ENCODE measurements at regions not wholly inside any gene's neighbourhood (a gene's known extent, or its start where the extent isn't known, plus 50 kb on each side); places are given as distances from the start of the nearest gene placed in this dataset.
"Not testable (repeated sequence)": the region's sequence is repeated elsewhere in the genome, so short reads cannot be mapped to it uniquely, and the experiment has no call there.

GRCh38 chr10:65614956-65615565, 1310.8 kb upstream of the LRRTM3 start:
- no peak for DNase-seq

DNA sequence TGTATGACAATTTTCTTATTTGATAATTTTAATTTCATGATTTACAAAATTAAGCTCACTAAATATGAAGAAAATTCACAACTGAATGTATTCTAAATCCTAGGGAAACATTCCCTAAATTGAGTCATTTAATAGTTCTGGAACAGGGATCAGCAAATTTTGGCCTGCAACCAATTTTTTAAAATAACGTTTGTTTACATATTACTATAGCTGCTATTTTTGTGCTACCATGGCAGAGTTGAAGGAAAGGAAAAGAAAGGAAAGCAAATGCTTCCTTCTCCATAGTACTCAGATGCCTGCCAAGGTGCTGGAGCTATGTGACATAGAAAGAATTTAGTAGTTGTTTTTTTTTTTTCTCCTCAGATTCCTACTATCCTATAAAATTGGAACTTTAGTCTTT, 1307.7 kb upstream of the LRRTM3 start:
- no peak for DNase-seq

DNA sequence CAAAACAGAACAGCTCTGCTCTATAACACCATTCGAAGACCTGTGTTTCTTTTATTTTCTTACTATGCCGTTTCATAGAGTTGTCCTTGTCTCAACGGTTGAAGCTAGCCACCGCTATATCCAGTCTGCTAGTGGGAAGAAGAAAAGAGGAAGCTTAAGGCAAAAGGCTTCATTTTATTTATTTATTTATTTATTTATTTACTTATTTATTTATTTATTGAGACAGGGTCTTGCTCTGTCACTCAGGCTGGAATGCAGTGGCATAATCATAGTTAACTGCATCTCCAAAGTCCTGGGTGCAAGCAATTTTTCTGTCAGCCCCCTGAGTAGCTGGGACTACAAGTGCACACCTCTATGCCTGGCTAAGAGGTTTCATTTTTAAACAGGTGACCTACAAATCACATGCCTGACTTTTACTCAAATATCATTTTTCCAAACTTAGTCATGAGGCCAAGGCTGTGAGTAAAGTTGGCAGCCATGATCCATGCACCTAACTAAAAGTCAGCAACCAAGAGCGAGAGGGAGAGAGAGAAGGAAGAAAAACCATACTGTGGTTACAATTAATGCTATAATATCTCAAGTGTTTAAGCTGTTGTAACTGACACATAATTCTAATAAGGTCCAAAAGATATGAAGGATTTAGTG, 1305.3 kb upstream of the LRRTM3 start:
- no peak for DNase-seq

DNA sequence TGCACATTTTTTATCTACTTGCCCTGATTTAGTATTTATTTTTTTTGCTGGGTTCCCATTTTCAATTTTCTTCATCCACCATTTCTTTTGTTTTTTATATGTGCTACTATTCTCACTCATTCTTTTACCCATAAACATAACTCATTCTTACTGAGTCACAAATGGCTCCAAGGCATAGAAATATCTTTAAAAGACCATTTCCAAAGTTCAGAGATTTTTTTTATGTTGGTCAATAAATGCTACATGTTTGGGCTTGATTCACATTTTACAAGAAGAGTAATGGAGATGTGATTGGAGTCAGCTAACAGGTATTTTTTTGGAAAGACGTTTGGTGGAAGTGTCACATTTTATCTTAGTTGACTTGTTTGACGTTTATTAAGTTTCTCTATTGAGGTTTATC, 1303.2 kb upstream of the LRRTM3 start:
- DNase-seq = no peak

DNA sequence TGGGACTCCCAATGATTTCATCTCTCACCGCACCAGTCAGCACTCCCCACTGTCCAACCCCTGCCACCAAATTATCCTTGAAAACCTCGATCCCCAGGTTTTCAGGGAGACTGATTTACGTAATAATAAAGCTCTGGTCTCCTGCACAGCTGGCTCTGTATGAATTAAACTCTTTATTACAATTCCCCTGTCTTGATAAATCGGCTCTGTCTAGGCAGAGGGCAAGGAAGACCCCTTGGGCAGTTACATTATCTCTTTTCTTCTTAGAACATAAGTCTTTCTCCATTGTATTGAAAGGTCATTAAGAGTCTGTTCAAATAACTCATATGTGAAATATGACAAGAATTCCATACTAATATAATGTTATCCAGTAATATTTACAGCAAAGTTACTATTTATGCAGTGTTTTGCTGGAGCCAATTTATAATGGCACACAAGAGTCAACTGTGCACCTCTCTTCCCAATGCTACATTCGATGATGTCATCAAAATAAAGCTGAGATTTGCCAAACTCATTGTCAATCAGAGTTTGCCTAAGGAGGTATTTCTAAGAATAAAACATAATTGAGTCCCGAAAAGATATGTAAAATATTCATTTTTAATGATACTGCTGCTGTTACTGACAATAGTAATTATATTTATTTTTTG, 1297.2 kb upstream of the LRRTM3 start:
- DNase-seq = no peak

DNA sequence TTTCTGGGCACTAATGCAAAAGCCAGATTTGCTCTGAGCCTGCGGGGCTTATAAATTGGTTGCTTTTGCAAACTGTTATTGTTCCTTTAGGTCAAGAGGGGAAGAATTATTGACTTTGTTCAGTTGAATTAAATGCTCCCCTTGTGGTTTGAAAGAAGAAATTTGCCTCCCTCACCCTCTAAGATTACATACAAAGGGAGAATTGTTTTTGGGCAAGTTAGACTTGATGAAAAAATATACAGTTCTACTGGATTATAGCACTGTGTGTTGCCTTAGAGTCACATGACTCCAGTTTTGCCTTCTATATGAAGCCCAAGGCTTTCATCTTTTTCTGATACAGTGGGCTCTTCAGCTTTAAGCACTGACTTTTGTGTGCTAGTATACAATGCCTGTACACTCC, 1265.8 kb upstream of the LRRTM3 start:
- DNase-seq = no peak

- no peak for DNase-seq
Observed at GRCh38 chr10:65670087-65670486, 1255.7 kb upstream of the LRRTM3 start.

- DNase-seq = not testable (repeated sequence)
Observed at GRCh38 chr10:65670596-65670995, 1255.2 kb upstream of the LRRTM3 start.

DNA sequence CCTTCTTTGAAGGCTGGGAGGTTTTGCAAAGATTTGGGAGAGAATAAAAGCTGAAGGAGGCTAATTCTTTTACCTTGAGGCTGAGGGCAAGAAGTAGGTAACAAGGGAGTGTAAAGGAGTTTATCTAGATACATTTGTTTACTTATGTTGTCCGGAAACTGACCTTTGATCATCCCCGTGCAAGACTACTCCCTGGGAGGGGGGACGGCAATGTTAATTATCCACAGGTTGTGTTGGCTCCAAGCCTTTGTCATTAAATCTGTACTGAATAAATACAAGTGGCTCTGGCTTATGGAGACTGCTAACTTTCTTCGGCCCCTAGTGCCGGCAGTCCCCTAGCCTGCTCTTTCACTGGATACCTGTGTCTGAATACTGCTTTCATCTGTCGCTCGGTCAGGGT, 1250.6 kb upstream of the LRRTM3 start:
- no peak for DNase-seq

- DNase-seq = no peak
Observed at GRCh38 chr10:65684896-65685295, 1240.9 kb upstream of the LRRTM3 start.

DNA sequence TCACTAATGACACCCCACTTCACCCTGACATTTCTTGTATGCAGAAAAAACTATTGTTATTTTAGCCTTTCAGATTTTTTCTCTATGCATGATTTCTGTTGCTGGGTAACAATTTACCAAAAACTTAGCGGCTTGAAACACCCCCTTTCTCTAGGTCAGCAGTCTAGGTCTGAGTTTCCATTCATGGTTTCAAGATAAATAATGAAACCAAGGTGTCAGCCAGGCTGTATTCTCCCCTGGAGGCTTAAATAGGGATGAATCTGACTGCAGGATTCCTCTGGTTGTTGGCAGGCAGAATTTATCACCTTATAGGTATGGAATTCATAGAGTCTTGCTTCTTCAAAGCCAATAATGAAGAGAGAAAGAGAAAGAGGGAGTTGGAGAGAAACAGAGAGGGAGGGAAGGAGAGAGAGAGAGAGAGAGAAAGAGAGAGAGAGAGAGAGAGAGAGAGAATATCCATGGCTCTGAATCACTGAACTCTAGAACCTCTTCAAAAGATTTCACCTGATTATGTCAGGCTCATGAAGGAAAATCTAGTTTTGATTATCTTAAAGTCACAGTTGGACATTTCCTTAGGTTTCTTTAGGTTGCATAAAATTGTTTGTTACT, 1224.6 kb upstream of the LRRTM3 start:
- no peak for DNase-seq

GRCh38 chr10:65708057-65708456, 1217.8 kb upstream of the LRRTM3 start:
- no peak for DNase-seq

DNA sequence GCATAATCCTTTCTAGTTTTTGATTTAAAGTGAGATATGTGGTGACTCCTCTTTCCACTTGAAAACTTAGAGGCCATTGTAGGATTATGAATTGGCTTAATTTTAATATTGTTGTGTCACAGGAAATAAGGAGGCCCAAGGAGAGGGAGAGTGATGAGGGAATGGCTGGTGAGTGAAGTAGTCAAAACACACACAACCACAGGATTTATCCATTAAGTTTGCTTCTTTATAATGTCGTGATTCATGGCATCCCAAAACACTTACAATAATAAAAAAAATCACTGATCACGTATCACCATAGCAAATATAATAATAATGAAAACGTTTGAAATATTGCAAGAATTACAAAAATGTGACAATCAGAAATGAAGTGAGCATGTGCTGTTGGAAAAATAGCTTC, 1215.5 kb upstream of the LRRTM3 start:
- DNase-seq = no peak

- DNase-seq = no peak
Observed at GRCh38 chr10:65719790-65720189, 1206.0 kb upstream of the LRRTM3 start.

GRCh38 chr10:65720901-65721300, 1204.9 kb upstream of the LRRTM3 start:
- no peak for DNase-seq

DNA sequence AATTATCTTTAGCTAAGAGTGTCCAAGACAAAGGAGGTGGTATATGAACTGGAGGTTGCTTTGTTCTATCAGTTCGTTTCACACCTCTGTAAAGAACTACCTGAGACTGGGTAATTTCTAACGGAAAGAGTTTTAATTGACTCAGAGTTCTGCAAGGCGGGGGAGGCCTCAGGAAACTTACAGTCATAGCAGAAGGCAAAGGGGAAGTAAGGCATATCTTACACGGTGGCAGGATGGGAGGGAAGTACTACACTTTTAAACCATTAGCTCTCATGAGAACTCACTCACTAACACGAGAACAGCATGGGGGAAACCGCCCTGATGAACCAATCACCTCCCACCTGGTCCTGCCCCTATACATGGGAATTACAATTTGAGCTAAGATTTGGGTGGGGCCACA, 1202.3 kb upstream of the LRRTM3 start:
- no peak for DNase-seq

DNA sequence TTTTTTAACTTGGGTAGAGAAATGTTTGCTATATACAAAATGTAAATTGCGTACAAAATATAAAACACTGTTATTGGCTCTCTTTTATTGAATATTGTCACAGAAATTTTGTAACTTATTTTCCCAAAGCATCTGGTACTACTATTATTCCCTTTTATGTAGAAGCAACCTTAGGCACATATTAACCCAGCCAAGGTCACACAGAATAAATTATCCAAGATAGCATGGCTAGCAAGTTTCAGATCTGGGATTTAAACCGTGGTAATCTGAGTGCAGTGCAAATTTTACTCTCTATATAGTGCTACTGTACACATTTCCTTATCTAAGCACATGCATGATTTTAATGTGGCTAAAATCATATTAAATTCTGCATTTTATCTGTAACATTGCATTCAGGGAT, 1190.5 kb upstream of the LRRTM3 start:
- DNase-seq = no peak

DNA sequence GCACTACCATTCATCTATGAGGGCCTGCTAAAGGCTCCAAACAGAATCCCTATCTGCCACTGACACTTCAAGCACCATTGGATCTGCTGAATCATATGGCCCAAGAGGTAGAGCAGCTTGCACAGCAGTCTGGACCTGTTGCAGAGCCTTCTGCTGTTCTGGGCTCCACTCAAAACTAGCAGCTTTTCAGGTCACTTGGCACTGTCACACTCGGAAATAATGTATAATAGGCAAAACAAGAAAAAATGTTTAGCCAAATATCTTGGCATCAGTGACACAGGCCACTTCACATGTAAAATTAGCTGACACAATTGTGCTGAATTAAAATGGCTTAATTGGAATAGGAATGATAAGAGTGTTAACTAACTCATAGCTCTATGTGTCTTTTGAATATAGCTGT, 1182.9 kb upstream of the LRRTM3 start:
- DNase-seq = no peak

DNA sequence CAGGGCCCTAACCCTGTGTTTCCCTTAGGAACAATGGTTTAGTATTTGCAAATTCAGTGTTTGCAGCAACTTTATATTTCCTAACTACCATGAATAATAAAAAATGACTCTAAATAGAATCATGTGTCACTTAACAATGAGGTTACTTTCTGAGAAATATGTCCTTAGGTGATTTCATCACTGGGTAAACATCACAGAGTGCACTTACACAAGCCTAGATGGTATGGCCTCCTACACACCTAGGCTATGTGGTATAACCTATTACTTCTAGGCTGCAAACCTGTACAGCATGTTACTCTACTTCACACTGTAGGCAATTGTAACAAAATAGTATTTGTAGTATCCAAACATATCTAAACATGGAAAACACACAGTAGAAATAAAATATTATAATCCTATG, 1174.6 kb upstream of the LRRTM3 start:
- DNase-seq = no peak

- no peak for DNase-seq
Observed at GRCh38 chr10:65751896-65752295, 1173.9 kb upstream of the LRRTM3 start.

- DNase-seq = no peak
Observed at GRCh38 chr10:65753532-65753931, 1172.3 kb upstream of the LRRTM3 start.

DNA sequence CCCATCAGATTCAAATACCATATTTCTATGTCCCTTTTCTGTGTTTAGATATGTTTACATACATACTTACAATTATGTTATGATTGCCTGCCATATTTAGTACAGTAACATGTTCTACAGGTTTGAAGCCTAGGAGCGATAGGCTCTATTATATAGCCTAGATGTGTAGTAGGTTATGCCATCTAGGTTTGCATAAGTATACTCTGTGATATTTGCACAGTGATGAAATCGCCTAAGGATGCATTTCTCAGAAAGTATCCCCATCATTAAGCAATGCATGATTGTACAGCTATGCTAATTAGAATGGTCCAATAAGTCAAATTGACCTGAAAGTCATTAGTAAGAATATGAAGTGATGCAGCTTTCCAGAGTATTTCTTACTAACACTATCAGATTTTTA, 1171.7 kb upstream of the LRRTM3 start:
- DNase-seq = no peak

- DNase-seq = no peak
Observed at GRCh38 chr10:65762311-65762710, 1163.5 kb upstream of the LRRTM3 start.

- no peak for DNase-seq
Observed at GRCh38 chr10:65765006-65765541, 1160.8 kb upstream of the LRRTM3 start.
